ENCODE measurements at regions not wholly inside any gene's neighbourhood (a gene's known extent, or its start where the extent isn't known, plus 50 kb on each side); places are given as distances from the start of the nearest gene placed in this dataset.

- no peak for TF ChIP-seq CTCF (conservative IDR thresholded peaks at IDR 0.05)
- no peak for DNase-seq (ENCODE audit: low read depth, low spot score)
- no peaks in the 10 kb centered on the region for H3K27me3 Mint-ChIP-seq (ENCODE audit: low read depth)
- H3K27ac Mint-ChIP-seq (ENCODE audit: unreplicated experiment), result no peak overlapping the region
- no peak overlapping the region for H3K4me3 Mint-ChIP-seq
- H3K4me1 Mint-ChIP-seq, result no peaks in the 10 kb centered on the region
- no peaks in the 10 kb centered on the region for H3K36me3 Mint-ChIP-seq (ENCODE audit: low read depth)
- peaks cover 6% of the 10 kb centered on the region for H3K9me3 Mint-ChIP-seq
Measured at GRCh38 chr6:48613231-48613949, 502.4 kb upstream of the PTCHD4 start.

GRCh38 chr6:48611332-48611731 lies 500.3 kb upstream of the PTCHD4 start:
- no peaks in the 10 kb centered on the region for H3K27me3 Mint-ChIP-seq (ENCODE audit: low read depth)
- DNase-seq (ENCODE audit: low read depth, low spot score), result no peak
- no peaks in the 10 kb centered on the region for H3K36me3 Mint-ChIP-seq (ENCODE audit: low read depth)
- no peaks in the 10 kb centered on the region for H3K4me1 Mint-ChIP-seq
- H3K9me3 Mint-ChIP-seq, result peaks cover under 1% of the 10 kb centered on the region
- no peak for TF ChIP-seq CTCF (conservative IDR thresholded peaks at IDR 0.05)
- H3K27ac Mint-ChIP-seq (ENCODE audit: unreplicated experiment), result no peak overlapping the region
- no peak overlapping the region for H3K4me3 Mint-ChIP-seq

DNA sequence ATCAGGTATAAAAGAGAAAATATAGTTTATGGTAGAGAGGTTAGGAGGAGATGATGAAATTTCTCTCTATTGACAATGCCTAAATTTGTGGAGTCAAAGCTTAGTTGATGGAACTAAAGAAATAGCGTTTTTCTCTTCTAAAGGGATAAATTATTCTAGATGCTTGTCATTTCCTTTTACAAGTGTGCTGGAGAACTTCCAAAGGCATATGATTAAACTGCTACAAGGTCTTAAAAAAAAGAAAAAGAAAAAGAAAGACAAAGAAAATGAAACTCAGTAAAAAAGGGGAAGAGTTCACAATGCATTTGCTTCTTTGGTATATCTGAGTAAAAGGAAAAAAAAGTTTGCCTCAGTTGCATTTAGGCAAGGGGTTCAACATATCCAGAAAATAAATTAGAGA lies 499.8 kb upstream of the PTCHD4 start:
- no peaks in the 10 kb centered on the region for H3K27me3 Mint-ChIP-seq (ENCODE audit: low read depth)
- H3K4me3 Mint-ChIP-seq, result no peak overlapping the region
- no peaks in the 10 kb centered on the region for H3K4me1 Mint-ChIP-seq
- no peak for DNase-seq (ENCODE audit: low read depth, low spot score)
- H3K27ac Mint-ChIP-seq (ENCODE audit: unreplicated experiment), result no peak overlapping the region
- TF ChIP-seq CTCF (conservative IDR thresholded peaks at IDR 0.05), result no peak
- no peaks in the 10 kb centered on the region for H3K9me3 Mint-ChIP-seq
- H3K36me3 Mint-ChIP-seq (ENCODE audit: low read depth), result no peaks in the 10 kb centered on the region

DNA sequence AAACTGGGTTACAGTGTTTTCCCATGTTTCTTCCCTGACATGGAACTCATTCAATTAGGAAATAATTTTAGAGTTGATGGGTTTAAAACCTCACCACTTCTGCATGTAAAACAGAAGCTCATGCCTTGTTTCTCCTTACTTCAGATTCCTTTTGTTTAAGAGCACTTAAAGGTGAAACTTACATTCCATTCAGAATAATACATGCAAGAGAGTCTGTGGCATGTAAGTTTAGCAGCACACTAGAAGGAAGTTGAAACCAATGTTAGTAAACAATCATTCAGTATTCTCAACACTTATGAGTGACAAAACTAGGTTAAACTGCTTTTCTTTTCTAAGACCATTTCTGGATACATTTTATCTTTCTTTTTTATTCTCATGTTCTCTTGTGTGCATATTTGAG lies 495.6 kb upstream of the PTCHD4 start:
- no peaks in the 10 kb centered on the region for H3K9me3 Mint-ChIP-seq
- no peak overlapping the region for H3K27ac Mint-ChIP-seq (ENCODE audit: unreplicated experiment)
- H3K27me3 Mint-ChIP-seq (ENCODE audit: low read depth), result no peaks in the 10 kb centered on the region
- no peaks in the 10 kb centered on the region for H3K36me3 Mint-ChIP-seq (ENCODE audit: low read depth)
- H3K4me1 Mint-ChIP-seq, result no peaks in the 10 kb centered on the region
- no peak for TF ChIP-seq CTCF (conservative IDR thresholded peaks at IDR 0.05)
- DNase-seq (ENCODE audit: low read depth, low spot score), result no peak
- no peak overlapping the region for H3K4me3 Mint-ChIP-seq

- no peak for DNase-seq (ENCODE audit: low read depth, low spot score)
- no peak for TF ChIP-seq CTCF (conservative IDR thresholded peaks at IDR 0.05)
- Mint-ChIP-seq H3K4me1 (no peaks in the 10 kb centered on the region), H3K27ac (ENCODE audit: unreplicated experiment) (no peak overlapping the region), H3K9me3 (peaks cover 1% of the 10 kb centered on the region), H3K27me3 (ENCODE audit: low read depth) (no peaks in the 10 kb centered on the region), H3K36me3 (ENCODE audit: low read depth) (no peaks in the 10 kb centered on the region), H3K4me3 (no peak overlapping the region)
Measured at GRCh38 chr6:48597951-48598350, 487.0 kb upstream of the PTCHD4 start.

All from neural crest cell (in vitro differentiated cells).